Fibroblast of gingiva (primary cell): ENCODE measurements at regions not wholly inside any gene's neighbourhood (a gene's known extent, or its start where the extent isn't known, plus 50 kb on each side); places are given as distances from the start of the nearest gene placed in this dataset.
"Not testable (repeated sequence)": the region's sequence is repeated elsewhere in the genome, so short reads cannot be mapped to it uniquely, and the experiment has no call there.

Source experiments
- DNase-seq: peaks from one replicate; pipeline ENCODE4 v3.0.0-alpha.2; 2011; ENCODE audit warnings: low read depth

- DNase-seq: no peak
These were observed 92.2 kb upstream of the MAML3 start for GRCh38 chr4:140246216-140246615.

- no peak for DNase-seq
These were observed 90.3 kb upstream of the MAML3 start for GRCh38 chr4:140244328-140244727.

- no peak for DNase-seq
These were observed 89.3 kb upstream of the MAML3 start for GRCh38 chr4:140243278-140243753.

DNA sequence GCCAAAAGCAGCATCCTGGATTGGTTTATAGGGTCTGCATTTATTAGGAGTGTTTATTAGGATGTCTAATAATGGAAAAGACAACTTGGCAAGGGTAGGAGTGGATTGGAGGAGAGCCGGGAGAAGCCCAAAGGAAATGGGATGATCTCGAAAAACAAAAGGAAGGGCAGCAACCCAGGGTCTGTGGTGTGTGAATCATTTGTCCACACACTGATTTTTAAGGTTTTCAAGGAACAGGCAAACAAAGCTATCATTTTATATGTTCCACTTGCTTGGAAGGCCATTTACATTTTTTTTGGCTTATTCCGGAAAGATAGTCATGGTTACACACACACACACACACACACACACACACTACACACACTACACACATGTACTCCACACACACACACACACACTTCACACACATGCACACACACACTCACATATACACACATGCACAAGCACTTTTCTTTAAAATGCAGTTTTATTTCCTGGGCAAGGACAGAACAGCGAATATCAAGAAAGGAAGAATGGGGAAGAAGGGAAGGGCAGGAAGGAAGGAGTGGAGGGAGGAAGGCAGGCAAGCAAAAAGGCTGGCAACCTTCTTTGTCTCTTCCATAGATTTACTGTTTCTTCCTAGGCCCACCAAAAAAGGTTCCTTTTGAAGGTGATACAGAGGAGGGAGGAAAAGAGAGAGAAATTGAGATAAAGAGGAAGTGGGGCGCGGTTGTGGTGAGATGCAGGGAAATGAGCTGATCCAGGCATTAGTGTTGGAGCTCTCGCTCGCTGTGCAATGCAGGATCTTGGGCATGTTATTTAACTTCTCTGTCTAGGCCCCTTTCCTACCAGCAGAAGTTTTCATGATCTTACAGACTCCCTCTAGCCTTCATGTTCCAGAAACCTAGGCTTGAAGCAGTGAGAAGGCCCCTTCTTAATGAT, 88.6 kb upstream of the MAML3 start:
- DNase-seq: no peak

DNA sequence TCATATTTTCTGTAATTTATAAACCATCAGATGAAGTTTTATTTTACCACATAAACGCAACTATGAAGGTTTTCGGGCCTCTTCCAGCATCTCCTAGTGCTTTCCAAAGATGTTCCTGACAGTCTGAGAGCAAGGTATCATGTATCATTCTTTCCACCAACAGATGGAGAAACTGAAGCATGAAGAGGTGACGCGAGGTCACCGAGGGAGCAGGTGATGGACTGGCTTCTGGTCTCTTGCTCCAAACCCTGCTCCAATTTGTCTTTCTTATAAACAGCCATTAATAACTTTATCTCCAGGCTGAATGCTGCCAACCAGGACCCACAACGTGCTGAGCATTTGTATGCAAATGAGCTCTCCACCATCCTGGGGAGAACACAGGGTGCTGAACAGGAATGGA, 86.3 kb upstream of the MAML3 start:
- no peak for DNase-seq

- DNase-seq: no peak
These were observed 85.3 kb upstream of the MAML3 start for GRCh38 chr4:140239311-140239710.

DNA sequence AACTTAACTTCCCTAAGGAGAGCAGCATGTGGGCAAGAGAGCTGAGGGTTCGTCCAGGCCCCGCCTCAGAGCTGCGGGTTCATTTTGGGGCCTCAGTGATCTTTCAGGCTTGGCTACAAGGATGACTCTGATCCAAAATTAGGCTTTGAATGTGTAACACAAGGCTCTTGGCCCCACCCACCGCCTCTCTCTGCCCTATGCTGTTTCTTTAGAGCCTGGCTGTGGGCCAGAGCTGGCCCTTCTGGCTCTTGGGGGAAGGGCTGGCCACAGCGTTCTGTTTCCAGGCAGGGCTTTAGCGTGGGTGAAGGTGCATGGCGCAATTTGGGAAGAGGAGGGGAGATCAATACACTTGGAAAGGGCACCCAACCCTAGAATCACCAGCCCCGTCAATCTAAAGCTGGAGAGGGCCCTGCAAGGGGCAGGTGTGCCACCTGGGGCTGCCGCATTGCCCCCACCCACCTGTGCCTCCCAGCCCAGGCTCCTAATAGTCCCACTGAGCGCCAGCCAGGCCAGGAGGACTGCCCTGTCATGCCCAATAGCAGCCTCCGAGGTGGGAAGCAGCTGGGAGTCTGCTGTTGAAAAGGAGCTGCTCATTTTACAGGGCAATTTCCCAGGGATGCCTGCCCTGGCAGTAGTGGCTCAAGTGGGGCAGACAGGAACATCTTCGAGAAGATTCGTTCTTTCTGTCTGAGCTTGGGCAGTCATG, 84.5 kb upstream of the MAML3 start:
- DNase-seq: peak; percentile 97

DNA sequence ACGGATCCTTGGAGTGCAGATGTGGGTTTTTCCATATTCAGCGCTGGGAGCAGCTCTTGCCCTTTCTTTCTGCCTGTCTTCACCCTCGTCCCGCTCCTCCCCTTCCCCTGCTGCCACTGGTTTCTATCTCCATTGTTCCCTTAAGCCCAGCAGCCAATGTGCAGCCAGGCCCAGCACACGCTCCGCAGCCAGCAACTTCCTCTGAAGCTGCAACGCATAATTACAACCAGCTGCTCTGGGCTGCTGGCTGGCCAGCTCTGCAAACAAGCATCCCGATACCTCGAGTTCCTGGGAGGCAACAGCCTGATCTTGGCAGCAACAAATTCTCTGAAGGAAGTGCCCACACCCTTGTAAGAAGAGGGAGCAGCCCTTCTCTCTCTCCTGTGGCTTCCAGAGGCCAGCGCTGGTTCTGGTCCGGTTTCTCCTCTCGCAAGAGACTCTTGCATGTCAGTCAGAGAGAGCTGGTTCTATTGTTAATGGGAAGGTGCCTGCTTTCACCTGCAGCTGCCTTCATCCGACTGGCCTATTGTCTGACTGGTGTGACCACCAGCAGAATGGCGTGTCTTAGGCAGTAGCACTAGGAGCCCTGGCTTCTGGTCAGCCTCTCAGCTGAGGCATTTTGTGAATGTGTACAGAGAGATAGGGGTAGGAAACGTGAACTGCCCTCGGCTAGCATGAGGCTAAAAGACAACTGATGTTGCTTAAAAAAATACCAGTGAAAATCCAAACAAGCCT, 83.8 kb upstream of the MAML3 start:
- DNase-seq: peak; percentile 99

- no peak for DNase-seq
These were observed 82.7 kb upstream of the MAML3 start for GRCh38 chr4:140236654-140237169.

DNA sequence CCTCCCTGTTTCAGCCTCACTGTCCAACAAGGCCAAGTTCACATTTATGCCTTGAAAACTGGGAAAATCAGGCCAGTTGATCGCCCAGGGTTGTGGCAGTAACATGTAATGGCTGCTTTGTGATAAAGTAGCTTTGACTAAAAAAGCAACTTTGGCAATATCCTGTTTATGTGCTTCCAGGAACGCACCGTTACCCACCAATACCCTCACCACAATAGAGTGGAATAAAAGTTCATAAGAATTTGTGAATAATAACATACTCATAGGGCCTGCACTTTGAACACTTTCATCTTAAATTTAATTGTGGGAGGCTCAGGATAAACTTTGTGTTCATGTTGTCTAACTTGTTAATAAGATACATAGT, 80.7 kb upstream of the MAML3 start:
- no peak for DNase-seq

GRCh38 chr4:140233791-140234696, 80.1 kb upstream of the MAML3 start:
- DNase-seq: peak; percentile 36

- DNase-seq: no peak
These were observed 75.9 kb upstream of the MAML3 start for GRCh38 chr4:140229881-140230280.

- DNase-seq: no peak
These were observed 73.3 kb upstream of the MAML3 start for GRCh38 chr4:140227286-140227685.

DNA sequence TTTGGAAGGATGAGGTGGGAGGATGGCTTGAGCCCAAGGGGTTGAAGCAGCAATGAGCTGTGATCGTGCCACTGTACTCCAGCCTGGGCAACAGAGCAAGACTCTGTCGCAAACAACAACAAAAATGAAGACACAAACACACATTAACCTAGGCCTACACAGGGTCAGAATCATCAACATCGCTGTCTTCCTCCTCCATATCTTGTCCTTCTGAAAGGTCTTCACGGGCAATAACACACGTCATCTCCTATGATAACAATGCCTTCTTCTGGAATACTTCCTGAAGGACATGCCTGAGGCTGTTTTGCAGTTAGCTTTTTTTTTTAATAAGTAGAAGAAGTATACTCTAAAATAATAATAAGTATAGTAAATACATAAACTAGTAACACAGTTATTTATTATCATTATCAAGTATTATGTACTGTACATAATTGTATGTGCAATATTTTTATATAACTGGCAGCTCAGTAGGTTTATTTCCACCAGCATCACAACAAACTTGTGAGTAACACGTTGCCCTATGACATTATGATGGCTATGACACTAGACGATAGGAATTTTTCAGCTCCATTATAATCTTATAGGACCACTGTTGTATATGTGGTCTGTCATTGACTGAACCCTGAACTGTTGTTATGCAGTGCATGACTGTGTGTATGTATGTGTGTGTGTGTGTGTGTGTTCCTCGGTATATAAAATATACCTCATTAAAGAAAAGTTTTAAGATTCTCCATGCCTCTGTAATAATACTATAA, 69.2 kb upstream of the MAML3 start:
- DNase-seq: no peak

DNA sequence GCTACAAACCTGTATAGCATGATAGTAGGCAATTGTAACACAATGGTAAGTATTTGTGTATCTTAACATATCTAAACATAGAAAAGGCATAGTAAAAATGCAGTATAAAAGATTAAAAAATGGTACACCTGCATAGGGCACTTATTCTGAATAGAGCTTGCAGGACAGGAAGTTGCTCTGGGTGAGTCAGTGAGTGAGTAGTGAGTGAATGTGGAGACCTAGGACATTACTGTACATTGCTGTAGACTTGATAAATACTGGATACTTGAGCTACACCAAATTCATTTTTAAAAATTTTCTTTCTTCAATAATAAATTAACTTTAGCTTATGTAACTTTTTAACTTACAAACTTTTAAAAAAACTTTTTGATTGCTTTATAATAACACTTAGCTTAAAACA, 68.2 kb upstream of the MAML3 start:
- no peak for DNase-seq

- no peak for DNase-seq
These were observed 66.1 kb upstream of the MAML3 start for GRCh38 chr4:140220058-140220457.

- no peak for DNase-seq
These were observed 65.6 kb upstream of the MAML3 start for GRCh38 chr4:140219567-140219966.

DNA sequence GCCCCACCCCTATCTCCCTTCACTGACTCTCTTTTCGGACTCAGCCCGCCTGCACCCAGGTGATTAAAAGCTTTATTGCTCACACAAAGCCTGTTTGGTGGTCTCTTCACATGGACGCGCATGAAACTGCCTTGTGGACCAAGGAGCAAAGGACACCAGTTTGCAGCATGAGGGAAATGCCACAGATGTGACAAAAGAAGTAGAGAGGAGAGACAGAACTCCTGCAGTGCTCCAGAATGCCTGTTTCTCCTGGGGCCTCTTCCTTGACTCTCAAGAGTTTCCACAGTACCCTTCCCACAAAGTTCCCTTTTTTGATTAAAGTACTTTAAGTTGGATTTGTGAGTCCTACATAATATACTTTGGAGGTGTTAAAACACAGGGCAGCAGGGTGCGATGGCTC, 65.1 kb upstream of the MAML3 start:
- DNase-seq: not testable (repeated sequence)

GRCh38 chr4:140213749-140214148, 59.8 kb upstream of the MAML3 start:
- DNase-seq: no peak

DNA sequence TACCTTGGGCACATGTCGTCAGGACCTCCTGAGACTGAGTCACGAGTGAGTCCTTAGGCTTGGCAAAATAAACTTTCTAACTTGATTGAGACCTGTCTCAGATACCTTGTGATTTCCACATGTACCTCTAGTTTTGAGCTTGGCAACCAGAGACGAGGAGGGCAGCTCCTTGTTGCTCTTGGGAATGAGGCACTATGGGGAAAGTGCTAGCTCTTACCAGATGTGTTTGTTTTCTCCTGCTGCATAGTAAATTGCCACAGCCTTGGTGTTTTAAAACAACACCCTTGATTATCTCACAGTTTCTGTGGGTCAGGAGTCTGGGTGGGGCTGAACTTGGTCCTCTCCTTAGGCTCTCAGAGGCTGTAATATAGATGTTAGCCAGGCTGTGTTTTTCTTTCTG, 59.1 kb upstream of the MAML3 start:
- no peak for DNase-seq

GRCh38 chr4:140212646-140213045, 58.7 kb upstream of the MAML3 start:
- no peak for DNase-seq
